ENCODE measurements at regions not wholly inside any gene's neighbourhood (a gene's known extent, or its start where the extent isn't known, plus 50 kb on each side); places are given as distances from the start of the nearest gene placed in this dataset.
"Not testable (repeated sequence)": the region's sequence is repeated elsewhere in the genome, so short reads cannot be mapped to it uniquely, and the experiment has no call there.

DNA sequence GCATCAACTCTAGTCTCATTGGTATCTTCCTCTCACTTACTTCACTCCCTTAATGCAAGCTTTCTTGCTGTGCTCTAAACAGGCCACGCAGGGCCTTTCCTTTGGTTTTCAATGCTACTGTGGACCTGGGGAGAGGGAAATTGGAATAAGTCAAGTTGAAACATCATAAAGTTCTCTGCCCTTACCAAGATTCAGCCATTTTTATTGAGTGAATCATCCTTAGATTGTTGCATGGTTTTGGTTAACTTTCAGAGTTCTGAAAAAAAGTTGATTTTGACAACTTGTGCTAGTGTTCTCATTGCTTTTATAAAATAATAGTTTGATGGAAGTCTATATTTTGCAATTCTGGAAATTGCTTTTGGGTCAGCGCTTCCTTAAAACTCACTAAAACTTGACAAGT, 852.8 kb upstream of the ACVR2A start:
- no peak for DNase-seq (ENCODE audit: low read depth in 2 of 3, low spot score in 1 of 3)

DNA sequence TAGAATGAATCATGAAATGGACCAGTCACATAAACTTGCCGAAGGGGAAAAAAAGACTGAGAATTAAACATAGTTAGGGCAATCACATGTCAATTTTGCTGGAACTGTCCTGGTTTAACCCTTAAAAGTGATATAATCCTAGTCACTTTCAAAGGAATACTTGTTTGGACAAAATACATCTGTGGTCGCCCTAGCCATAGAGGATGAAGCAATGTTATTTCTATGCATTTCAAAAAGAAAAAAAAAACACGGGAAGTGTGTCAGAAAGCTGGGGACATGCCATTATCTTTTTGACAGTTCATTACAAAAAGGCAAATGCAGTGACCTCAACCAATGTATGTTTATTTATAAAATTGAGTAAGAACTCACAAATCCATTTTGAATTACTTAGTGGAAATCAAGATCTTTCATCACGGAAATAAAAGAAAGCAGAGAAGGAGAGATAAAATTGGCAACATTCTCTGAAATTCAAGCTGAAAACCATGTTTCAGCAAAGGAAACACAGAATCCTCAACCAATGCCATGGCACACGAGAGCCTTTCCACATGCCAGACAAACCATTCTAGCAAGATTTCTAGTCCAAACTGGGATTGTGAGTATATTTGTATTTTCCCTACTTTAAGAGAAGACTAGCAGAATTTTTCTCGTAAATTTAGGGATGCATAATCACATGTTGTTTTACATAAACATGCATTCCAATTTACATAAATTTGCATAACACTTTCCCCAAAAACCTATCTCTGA, 854.3 kb upstream of the ACVR2A start:
- DNase-seq (ENCODE audit: low read depth in 2 of 3, low spot score in 1 of 3) = no peak

DNA sequence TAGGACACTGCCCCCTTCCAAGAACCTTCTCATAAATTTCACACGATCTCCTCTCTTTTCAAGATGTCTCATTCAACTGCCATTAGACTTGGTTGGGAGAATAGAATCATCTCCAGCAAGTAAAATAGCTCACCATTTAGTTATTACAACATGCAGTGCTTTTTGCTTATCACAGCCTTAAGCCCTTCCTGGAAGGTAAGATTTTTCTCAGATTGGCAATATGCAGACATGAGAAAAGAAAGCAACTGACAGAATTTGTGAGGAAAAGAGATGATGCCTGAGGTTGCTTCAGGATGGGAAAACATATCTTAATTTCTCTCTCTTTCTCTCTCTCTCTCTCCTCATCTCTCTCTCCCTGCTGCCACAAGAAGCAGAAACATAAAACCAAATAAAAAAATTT, 855.1 kb upstream of the ACVR2A start:
- no peak for DNase-seq (ENCODE audit: low read depth in 2 of 3, low spot score in 1 of 3)

DNA sequence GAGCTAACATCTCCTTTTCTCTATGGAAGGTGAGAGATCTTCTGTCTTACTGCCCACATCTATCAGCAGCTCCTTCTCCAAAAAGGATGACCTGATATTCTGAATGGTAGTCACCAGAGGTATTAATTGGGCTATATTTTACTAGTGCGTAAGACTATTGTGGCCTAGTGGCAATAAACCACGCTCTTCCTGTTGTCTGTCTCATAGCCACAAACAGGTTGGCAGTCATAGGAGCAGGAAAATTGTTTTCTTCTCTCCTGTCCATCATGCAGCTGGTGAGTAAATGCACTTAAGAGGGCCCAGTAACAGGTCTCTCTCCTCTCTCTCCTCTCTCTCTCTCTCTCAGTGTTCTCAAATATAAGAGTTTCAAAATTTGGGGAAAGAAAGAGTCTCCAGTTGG, 856.8 kb upstream of the ACVR2A start:
- DNase-seq (ENCODE audit: low read depth in 2 of 3, low spot score in 1 of 3) = no peak

DNA sequence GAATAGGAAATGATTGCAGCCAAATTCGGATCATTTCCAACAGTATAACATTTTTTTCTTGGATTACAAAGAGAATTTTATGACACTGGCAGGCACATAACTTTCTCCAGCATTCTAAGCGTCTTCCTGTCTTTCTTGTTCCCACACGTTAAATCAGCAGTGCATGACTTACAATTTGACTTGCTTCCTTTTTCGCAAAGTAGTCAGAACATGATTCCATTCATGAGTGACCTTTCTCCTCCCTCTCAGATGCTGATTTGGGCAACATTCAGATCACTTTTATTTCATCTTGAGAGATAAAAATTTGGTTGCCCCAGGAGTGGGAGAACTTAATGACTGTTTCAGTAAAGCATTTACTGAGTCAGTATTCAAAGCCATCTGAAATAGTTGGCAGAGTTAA, 858.7 kb upstream of the ACVR2A start:
- no peak for DNase-seq (ENCODE audit: low read depth in 2 of 3, low spot score in 1 of 3)

DNA sequence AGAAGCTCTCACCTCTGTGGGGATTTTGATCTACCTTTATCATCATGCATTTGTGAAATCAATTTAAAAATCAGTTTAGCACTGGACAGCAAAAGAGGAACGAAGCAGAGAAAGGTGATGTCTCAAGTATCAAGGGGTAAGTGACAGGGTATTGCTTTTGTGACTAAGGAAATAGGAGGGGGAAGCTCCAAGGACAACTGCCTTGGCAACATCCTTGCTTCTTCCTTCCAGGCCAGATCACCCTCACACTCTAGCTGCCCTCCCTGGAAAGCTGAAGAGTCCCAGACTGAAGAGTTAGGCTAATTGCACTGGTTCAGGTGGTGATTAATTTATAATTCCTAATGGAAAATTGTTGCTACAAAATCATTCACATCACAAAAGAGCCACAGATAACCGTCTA, 859.1 kb upstream of the ACVR2A start:
- no peak for DNase-seq (ENCODE audit: low read depth in 2 of 3, low spot score in 1 of 3)

DNA sequence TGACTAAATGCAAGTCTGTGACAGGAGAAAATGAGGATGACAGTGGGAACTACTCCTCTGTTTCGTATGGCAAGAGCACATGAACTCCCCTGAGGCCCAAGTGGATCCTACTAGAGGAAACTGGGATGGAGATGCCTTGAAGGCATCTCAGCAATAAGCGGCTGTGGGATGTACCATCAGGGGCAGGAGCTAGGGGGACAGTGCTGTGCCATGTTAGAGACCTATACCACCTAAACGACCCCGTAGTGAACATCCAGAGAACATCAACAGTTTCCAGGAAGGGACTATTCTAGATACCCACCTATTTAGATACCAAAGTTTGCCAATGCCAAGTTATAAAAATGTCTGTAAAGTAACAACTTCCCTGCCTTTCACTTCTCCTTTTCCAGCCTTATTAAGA, 860.8 kb upstream of the ACVR2A start:
- no peak for DNase-seq (ENCODE audit: low read depth in 2 of 3, low spot score in 1 of 3)

DNA sequence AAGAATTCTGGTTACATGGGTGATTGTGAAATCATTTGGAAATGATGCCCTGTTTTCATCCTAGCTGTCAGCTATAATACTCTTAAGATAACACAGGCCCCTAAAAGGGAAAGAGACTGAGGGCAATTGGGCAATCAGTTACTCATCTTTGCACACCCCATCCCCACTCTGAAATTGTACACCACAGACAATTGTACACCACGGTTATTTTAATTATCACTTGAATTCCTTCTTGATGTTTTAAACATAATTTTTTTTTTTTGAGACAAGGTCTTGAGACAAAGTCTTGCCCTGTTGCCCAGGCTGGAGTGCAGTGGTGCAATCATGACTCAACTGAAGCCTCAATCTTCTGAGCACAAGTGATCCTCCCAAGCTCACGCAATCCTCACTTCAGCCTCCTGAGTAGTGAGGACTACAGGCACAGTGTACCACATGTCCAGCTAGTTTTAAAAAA, 862.4 kb upstream of the ACVR2A start:
- DNase-seq (ENCODE audit: low read depth in 2 of 3, low spot score in 1 of 3) = no peak

DNA sequence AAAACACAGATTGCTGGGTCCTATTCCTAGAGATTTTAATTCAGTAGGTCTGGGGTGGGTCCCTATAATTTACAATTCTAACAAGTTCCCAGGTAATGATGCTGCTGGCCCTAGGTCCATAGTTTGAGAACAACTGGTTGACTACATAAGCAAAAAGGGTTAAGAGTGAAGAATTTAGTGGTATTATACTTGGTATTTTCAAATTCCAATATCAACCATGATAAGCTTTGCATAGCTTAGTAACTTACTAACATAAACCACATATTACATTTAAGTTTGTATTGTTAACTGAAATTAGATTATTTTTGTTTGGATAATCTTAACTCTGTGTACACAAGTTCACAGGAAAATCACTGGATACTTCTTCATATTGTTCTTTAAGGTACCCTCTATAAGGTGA, 862.9 kb upstream of the ACVR2A start:
- DNase-seq (ENCODE audit: low read depth in 2 of 3, low spot score in 1 of 3) = no peak

DNA sequence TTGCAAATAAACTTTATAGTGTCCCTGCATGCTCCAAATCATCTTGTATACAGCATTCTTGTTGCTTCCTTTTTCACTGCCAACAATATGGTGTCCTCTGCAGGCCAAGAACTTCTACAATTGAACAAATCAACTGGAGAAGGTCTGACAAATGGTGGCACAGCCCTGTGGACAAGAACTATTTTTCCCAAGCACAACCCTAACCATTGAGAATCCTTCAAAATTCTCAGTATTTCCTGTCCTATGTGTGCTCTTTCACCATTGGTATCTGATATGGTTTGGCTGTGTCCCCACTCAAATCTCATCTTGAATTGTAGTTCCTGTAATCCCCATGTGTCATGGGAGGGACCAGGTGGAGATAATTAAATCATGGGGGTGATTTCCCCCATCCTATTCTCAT, 865.1 kb upstream of the ACVR2A start:
- DNase-seq (ENCODE audit: low read depth in 2 of 3, low spot score in 1 of 3) = no peak

DNA sequence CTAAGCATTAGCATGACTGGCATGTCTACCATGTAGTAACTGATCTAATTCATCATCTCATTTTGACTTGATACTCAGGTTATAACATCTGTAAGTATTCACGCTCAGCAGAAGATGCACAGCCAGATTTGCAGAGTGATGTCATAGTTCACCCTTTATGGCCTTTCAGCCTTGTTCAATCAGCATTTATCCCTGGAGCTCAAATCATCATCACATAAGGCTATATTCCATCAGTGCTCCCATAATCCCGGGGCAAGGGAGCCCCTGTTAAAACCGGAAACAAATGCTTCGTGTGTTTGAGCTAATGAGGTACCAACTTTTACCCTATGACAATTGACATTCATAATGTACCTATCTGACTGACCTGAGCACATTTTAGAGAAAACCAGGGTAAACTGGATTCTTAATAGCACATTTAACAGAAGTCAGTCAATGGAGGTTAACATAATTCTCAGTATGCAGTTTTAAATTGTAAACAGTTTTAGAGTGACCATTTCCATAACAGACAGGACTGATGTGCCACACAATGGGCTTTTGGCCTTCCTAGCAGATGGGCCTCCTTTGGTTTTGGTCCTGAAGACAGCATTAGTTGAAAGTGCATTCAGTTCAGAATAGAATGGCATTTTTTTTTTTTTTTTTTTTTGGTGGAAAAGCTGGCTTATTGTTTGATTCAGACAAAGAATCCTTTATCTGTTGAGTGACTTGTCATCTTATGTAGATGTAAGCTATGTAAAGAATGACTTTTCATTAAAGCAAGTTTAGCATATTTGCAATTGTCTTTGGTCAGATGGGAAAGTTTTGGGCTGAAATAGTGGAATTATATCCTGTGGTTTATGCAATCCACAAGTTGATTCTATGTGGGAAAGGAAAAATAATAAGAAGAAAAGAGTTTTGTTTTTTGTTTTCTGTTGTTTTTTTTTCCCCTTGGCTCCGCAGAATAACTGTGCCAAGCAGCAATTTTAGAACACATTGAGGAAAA, 866.0 kb upstream of the ACVR2A start:
- no peak for DNase-seq (ENCODE audit: low read depth in 2 of 3, low spot score in 1 of 3)

DNA sequence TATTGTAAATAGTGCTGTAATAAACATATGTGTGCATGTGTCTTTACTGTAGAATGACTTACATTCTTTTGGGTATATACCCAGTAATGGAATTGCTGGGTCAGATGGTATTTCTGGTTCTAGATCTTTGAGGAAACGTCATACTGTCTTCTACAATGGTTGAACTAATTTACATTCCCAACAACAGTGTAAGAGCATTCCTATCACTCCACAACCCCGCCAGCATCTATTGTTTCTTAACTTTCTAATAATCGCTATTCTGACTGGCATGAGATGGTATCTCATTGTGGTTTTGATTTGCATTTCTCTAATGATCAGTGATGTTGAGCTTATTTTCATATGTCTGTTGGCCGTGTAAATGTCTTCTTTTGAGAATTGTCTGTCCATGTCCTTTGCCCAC, 873.8 kb upstream of the ACVR2A start:
- not testable (repeated sequence) for DNase-seq (ENCODE audit: low read depth in 2 of 3, low spot score in 1 of 3)

DNA sequence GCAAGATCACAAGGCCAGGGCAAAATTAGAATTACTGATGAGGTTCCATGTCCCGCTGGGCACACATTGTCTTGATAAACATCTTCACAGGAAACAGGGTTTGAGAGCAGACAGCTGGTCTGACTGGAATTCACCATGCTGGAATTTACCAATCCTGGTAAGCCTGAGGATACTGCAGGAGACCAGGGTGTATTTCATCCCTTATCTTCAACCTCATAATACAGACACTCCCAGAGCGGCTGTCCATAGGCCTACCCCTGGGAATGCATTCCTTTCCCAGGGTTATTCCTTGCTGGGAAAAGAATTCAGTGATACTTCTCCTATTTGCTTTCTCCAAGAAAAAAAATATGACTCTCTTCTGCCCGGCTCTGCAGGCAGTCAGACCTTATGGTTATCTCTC, 875.1 kb upstream of the ACVR2A start:
- not testable (repeated sequence) for DNase-seq (ENCODE audit: low read depth in 2 of 3, low spot score in 1 of 3)

DNA sequence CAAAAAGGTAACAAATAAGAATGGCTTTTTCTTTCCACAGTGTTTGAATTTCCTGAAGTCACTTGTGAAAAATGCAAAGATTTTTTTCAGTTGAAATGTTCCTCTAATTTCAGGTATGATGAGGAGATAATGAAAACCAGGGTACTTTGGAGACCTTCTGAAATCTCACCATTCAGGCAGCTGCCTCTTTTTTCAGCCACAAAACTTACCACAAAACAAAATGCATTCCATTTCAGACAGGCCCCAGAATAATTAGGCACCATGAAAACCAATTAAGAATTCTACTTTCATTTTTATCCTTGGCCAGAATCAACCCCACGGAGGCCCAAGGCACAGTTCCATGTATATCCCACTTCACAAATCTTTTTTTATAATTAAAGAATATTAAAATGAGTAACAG, 880.3 kb upstream of the ACVR2A start:
- DNase-seq (ENCODE audit: low read depth in 2 of 3, low spot score in 1 of 3) = no peak

DNA sequence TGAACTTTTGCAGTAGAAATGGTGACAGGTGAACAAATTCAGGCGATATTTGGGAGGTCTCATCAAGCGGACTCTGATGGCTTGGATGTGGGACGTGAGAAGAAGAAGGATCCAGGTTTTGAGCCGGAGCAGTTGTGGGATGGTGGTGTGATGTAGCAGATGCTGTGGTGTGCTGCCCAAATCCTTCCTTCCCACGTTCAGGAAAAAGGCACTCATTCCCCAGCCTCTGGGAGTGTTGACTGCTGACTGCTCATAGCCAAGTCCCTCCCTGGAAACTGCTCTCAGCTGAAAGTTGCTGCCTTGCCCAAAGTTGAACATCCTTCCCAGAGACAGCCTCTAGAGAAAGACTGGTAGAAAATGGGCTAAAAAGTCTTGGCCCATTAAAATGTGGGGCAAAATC, 890.3 kb upstream of the ACVR2A start:
- DNase-seq (ENCODE audit: low read depth in 2 of 3, low spot score in 1 of 3) = no peak

DNA sequence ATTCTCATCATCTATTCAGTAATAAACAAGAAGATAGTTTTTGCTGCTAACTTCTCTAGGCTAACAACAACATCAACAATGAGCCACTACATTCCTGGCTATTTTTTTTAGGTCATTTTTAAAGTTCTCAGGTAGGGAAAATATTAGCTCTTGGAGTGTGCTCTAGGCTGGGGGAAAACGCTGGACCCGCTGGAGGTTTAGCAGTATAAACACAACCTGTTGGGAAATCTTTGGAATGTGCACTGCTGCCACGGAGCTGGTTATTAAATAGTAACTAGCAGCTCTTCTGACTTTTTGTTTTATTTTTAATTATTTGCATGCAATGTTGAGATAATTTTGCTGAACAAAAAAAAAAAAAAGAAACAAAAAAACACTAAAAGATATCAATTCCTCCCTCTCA, 892.1 kb upstream of the ACVR2A start:
- DNase-seq (ENCODE audit: low read depth in 2 of 3, low spot score in 1 of 3) = no peak

DNA sequence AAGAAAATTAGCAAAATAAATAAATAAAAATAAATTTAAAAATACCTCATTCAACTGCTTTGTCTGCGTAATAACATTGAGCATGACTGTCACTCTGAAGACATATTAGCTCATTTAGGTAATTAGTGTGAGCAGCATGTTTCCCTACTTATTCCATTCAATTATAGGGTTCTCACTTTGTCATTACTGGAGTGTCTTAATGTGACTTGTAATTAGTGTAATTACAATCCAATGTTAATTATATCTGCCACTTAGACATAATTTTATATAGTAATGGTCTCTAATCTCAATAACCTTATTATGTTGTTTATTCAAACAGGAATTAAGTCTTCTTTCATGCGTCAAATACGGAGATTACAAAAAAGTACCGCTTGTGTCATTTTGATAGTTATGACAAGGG, 893.9 kb upstream of the ACVR2A start:
- no peak for DNase-seq (ENCODE audit: low read depth in 2 of 3, low spot score in 1 of 3)

DNA sequence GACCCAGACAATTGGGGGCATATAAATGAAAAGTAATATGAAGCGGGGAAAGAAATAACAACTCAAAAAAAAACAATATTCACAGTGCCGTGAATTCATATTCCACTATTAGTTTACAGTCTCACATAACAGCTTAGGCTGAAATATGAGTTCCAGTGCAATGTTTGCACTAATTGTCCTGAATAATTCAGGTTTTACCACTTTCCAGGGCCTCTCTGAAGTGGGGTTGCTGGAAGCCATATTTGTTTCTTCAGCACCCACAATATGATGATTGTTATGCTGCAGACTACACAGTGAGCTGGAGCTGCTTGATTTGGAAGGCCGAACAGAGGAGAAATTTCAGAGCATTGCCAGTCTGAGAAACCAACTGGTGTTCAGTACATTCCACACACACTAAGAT, 894.5 kb upstream of the ACVR2A start:
- no peak for DNase-seq (ENCODE audit: low read depth in 2 of 3, low spot score in 1 of 3)

DNA sequence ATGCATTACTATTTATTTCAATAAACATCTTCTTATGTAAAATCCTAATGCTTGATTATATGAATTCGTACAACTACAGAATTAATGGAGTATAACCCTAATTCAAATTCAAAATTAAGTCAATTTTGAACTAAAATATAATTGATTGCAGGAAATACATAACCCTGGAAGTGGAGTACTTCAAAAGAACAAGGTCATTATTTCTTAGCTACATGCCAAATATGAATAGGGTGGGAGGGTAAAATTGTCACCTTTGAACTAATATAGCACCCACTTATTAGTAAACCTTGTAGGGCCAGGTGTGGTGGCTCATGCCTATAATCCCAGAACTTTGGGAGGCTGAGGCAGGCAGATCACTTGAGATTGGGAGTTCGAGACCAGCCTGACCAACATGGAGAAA, 895.4 kb upstream of the ACVR2A start:
- no peak for DNase-seq (ENCODE audit: low read depth in 2 of 3, low spot score in 1 of 3)

DNA sequence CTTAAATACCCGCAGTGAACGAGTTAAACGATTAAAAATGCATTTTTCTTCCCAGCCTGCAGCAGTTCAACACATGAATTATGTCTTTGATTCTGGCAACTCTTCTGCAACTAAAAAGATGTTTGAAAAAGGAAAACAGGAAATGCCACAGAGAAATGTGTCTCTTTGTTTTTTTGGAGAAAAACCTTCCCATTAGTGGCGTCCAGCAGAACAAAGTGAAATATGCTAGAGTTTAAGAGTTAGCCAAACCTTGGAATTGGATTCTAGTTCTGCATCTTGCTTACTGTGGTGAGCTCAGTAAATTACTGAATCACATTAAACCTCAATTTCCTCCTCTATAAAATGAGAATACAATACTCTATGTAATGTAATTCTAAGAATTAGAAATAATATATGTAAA, 900.2 kb upstream of the ACVR2A start:
- DNase-seq (ENCODE audit: low read depth in 2 of 3, low spot score in 1 of 3) = no peak

DNA sequence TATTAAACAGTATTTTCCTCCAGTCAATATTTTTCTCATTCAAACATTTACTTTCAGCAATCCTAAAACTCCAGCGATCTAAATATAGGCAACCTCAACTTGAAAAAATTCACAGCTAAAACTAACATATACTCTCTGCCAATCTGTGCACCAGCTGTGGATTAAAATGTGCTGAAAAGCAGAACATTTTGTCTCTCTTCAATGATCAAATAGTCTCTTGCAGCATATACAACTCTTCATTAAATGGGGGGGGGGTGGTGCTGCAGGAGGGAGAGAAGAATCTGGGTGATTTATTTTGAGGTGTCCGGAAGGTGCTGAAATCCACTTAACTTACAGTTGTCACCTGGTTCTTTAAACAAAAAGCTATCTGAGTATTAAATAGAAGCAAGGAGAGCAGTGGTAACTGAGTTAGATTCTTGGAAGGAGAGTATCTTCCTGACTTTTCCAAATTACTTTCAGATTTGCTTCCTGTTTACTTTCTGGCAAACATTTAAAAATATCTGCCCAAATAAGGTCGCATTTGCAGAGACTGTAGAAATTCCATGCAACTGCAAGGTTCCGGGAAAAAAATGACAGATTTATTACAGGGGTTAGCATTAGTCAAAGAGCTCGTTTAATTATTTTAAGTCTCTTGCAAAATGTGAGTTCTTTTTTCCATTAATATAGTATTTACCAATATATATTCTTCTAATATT, 904.7 kb upstream of the ACVR2A start:
- no peak for DNase-seq (ENCODE audit: low read depth in 2 of 3, low spot score in 1 of 3)

DNA sequence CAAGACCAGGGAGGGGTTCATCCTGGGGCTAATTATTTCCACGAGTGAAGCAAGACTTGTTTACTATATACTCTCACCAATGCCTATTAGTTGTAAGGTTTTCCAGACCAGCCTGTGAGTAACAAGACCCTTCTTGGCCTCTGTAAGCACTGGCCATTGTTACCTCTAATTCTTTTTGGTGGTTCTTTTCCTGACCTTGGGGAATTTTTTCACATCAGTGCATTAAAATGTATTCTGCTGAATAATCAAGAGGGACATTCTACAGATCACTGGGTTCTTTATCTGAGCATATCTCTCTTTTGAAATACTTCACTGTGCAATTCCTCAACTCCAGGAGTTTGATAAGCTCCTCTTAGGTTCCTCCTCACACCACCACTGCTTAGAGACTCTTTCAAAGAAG, 909.9 kb upstream of the ACVR2A start:
- DNase-seq (ENCODE audit: low read depth in 2 of 3, low spot score in 1 of 3) = no peak

Data from stimulated activated CD4-positive, alpha-beta T cell treated with anti-CD3 and anti-CD28 coated beads, Interleukin-12 subunit alpha, Interleukin-12 subunit beta, amount 100 ng/mL, for 48 hours (primary cell).